NT2/D1 (cell line): ENCODE measurements at regions not wholly inside any gene's neighbourhood (a gene's known extent, or its start where the extent isn't known, plus 50 kb on each side); places are given as distances from the start of the nearest gene placed in this dataset.

Source experiments
- SUZ12 ChIP-seq: IDR thresholded peaks from 2 replicates; pipeline ENCODE4 v1.6.1; 2011; ENCODE audit not compliant: insufficient read length, insufficient read depth; ENCODE audit errors: extremely low read depth
- YY1 ChIP-seq: IDR thresholded peaks from 2 replicates; pipeline ENCODE4 v1.6.1; 2011; ENCODE audit not compliant: insufficient read length, insufficient read depth
- ZNF274 ChIP-seq: IDR thresholded peaks from 2 replicates; pipeline ENCODE4 v1.6.1; 2011; ENCODE audit warnings: mild to moderate bottlenecking, low read depth, low read length

DNA sequence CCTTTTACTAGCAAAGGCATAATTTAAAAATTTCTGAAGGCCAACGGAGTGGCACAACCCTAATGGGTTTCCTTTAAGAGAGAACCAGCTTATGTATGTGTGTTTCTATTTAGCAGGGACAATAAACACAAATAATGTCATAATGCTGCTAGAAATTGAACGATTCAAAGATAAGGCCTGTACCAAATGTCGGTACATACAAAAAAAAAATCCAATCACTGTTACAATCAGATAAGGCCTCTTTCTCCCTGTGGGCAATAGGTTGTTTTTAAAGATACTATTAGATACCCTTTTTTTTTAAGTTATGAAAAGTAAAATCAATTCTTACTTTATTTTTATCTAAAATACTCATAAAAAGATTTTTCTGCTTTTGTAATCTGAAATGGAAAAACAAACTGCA is 821.0 kb downstream of the PRELID2 start:
- TF ChIP-seq YY1 (no peak), ZNF274 (no peak), SUZ12 (no peak)
